GM21723 (cell line): ENCODE measurements at regions not wholly inside any gene's neighbourhood (a gene's known extent, or its start where the extent isn't known, plus 50 kb on each side); places are given as distances from the start of the nearest gene placed in this dataset.
A peak's percentile ranks its signal among the peaks of the same experiment; 100 is the strongest.
"Not testable (repeated sequence)": the region's sequence is repeated elsewhere in the genome, so short reads cannot be mapped to it uniquely, and the experiment has no call there.

ENCODE experiments used
- ATAC-seq: cut with Tn5 transposase; IDR thresholded peaks from one replicate; pipeline ENCODE4 v1.9.1; 2021; ENCODE audit warnings: mild to moderate bottlenecking, moderate library complexity; ENCODE audit not compliant: unreplicated experiment

DNA sequence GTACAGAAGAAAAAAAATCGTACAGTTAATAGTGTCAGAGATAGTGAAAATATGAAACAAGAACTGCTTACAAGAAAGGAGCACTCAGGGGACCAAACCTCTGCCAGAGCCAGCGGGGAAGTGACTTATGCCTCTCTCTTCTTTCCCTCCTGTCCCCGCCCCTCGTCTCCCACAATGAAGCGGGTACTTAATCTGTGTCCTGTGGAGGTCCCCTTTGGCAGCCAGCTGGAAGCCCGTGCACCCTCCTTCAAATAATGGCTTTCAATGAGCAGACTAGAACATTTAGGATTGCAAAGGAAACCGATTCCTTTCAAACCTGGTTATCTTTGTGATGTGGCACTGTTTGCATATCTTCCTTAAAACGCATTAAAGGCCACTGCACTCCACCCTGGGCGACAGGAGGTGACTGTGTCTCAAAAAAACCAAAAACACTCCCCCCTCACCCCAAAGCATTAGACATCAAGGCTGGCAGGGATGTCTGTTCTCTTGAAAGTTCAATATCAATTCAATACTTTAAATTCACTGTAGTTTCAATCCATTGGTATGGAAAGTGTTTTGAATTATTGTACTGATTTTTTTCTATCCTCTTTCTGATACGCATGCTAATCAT is 51.7 kb downstream of the PPIAL4C start:
- not testable (repeated sequence) for ATAC-seq

DNA sequence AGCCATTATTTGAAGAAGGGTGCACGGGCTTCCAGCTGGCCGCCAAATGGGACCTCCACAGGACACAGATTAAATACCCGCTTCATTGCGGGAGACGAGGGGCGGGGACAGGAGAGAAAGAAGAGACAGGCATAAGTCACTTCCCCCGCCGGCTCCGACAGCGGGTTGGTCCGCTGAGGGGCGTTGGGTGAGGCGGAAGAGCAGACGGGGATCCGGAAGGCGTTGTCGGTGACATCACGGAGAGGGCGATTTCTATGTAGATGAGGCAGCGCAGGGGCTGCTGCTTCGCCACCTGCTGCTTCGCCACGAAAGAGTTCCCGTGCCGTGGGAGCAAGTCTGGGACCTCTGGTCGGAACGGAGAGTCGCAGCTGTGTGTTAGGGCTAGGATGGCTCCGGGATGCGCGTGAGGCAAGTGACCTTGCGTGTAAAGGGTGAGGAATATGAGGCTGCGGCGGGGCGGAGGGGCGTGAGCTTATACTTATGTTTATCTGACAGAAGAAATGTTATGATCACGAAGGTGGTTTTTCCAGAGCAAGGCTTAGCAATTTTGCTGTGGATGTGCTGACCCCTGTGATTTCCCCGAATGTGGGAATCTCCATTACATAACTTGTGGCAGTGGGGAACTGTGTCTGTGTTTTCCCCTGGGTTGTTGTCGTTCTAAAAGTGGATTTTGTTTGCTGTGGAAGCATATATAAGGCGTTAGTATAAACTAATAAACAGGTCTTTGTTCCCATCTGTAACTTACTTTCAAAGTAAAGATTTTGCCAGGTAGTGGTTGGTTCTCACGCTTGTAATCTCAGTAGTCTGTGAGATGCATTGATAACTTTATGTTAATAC is 52.9 kb downstream of the PPIAL4C start:
- peak; percentile 93 for ATAC-seq

DNA sequence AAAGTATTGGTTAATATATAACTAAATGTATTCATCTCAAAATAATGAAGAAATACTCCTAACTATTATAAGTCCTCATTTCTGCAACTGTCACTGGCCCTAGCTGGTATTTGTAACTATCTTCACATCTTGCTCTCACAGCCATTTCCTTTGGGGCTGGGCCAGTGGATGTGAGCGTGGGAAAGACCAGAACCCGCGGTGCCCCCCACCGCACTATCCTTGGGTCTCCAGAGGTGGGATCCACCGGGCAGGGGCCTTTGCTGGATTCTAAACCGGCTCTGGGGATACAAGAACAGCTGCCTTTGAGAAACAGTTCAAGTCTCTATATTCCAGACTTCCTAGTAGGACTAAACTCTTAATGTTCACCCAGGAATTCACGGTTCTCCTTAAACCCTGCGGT is 54.8 kb downstream of the PPIAL4C start:
- not testable (repeated sequence) for ATAC-seq

GRCh38 chr1:149638901-149639658 is 55.4 kb downstream of the PPIAL4C start:
- not testable (repeated sequence) for ATAC-seq

GRCh38 chr1:149641179-149641578 is 57.5 kb downstream of the PPIAL4C start:
- not testable (repeated sequence) for ATAC-seq

DNA sequence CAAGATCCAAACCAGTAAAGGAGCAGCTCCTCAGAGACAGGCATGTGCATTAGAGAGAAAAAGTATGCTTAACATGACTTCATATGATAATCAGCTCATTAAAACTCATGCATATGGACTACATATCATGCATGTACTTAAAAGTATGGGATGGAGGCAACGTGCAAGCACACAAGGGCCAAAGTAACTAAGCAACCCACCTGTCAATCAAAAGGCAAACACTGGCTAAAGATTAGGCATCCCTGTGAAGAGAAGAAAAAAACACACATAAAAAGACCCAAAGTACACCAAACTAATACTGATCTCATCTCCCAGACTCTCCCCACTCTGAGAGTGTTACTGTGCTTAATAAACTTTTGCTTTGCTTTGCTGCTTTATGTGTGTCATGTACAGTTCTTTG is 61.2 kb downstream of the PPIAL4C start:
- not testable (repeated sequence) for ATAC-seq

GRCh38 chr1:149646360-149647017 is 62.8 kb downstream of the PPIAL4C start:
- not testable (repeated sequence) for ATAC-seq

- not testable (repeated sequence) for ATAC-seq
Measured at GRCh38 chr1:149647018-149647373, 63.3 kb downstream of the PPIAL4C start.

DNA sequence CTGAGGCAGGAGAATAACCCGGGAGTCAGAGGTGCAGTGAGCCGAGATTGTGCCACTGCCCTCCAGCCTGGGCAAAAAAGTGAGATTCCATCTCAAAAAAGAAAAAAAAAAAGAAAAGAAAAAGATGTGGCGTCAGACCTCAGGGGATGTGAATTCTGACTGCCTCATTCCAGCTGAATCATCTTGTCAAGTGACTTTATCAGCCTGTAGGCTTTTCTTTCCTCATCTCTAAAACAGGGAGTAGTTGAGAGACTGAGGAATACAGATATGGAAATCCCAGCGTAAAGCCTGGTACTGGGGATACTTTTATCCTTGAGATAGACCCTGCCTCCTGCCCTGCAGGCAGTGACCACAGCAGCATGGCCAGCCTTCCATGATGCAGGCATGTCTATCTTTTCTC is 74.1 kb downstream of the PPIAL4C start:
- not testable (repeated sequence) for ATAC-seq

DNA sequence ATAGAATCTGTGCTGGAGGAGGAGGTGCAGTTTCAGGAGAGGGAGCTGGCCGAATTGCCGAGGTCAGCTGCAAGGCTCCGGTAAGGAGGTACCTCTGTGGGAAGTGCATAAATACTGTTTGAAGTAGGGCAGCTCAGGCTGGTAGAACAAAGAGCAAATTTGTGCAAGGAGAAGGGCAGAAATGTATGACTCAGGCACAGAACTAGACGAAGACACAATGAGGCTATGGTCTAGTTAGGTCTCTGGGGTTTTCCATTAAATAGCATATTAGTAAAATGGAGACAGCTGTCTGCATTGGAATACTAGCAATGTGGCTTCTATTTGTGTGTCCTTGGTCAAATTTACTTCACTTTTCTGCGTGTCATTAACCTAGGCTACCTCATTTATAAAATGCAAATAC is 74.5 kb downstream of the PPIAL4C start:
- ATAC-seq = not testable (repeated sequence)

DNA sequence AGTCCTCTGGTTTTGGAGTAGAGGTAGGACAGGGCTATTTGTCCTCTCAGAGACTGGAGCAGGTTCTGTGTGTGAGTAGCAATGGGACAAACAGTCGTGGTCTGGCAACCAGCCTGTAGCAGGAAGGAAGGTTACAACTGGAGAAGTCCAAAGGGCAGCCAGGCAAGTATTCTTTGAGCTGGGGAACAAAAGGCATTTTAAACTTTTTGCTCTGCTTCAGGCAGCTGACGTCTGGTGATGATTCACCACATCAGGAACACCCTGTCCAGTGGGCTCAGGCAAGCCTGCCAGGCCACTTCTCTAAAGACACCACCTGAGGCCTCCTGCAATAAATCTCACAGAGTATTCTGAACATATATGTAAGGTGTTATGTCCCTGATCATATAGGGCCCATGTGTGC is 81.0 kb downstream of the PPIAL4C start:
- not testable (repeated sequence) for ATAC-seq

- not testable (repeated sequence) for ATAC-seq
Measured at GRCh38 chr1:149665033-149665432, 81.4 kb downstream of the PPIAL4C start.

DNA sequence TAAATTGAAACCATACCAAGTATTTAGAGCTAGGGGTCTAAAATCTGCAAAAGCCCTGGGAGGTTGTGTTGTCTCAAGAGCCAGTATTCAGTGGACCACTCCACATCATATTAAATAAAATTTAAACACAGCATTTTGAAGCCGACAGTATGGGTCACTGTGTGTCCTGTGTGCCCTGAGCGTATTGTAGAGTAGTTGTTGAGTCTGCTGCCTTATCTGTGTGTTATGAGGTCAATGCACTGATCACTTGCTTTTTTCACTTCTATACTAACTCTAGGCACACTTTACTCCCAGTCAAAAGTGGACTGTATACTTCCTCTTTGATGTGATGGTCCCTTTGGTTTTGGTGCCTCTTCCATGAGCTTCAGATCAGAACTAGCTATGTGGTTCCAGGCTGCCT is 81.9 kb downstream of the PPIAL4C start:
- not testable (repeated sequence) for ATAC-seq

- ATAC-seq = not testable (repeated sequence)
Measured at GRCh38 chr1:149673231-149673909, 89.7 kb downstream of the PPIAL4C start.

- ATAC-seq = not testable (repeated sequence)
Measured at GRCh38 chr1:149674921-149675320, 91.3 kb downstream of the PPIAL4C start.

DNA sequence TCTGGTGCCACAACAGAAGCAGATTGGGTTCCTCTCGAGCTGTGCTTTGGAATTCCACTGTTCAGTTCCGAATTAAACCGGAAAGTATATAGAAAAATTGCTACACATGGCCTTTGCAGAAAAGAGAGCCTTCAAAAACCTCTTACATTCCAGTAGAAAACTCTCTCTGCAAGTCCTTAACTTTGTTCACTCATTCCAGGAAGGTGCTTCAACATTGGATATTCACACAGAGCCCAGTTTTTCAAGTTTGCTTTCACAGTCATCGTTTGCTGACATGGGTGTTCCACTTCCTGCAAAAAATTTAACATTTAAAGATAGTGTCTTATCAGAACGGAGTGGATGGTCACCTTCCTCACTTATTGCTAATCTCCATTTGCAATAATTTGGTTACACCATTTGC is 93.7 kb downstream of the PPIAL4C start:
- not testable (repeated sequence) for ATAC-seq

DNA sequence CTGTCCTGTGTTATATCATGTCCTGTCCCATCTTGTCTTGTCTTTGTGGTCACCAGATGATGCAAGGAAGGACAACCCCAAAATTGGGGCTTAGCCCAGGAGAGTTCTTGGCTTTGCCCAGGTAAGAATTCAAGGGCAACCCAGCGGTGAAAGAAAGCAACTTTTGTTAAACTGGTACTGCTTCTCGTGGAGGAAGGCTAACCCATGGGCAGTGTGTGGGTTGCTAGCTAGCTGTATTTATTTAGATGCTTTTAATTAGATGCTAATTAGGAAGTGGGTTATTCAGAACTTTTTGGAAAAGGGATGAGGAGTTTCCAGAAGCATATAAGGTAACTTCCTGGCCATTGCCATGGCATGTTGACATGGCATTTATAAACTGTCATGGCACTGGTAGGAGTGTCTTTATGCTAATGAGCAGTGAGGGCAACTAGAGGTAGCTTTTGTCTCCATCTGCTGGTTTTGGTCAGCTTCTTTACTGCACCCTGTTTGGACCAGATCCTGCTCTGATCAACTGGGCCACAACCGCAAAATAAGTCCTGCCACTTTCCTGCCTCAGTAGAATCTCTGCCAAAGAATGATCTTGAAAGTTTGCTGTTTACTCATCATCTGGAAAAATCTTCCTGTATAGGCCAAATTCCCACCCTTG is 95.8 kb upstream of the FCGR1A start:
- peak; percentile 66 for ATAC-seq

- not testable (repeated sequence) for ATAC-seq
Measured at GRCh38 chr1:149691399-149691798, 91.1 kb upstream of the FCGR1A start.

- not testable (repeated sequence) for ATAC-seq
Measured at GRCh38 chr1:149692804-149693539, 89.5 kb upstream of the FCGR1A start.
